GM23338 (cell line): ENCODE measurements at regions not wholly inside any gene's neighbourhood (a gene's known extent, or its start where the extent isn't known, plus 50 kb on each side); places are given as distances from the start of the nearest gene placed in this dataset.

Experiments
- ATAC-seq: fragments of 200-7000 bp; cut with Tn5 transposase; 3 replicates; pipeline ENCODE4 v1.9.1; 2020
- DNase-seq: peaks from one replicate; pipeline ENCODE4 v3.0.0-alpha.2; 2015; ENCODE audit warnings: low spot score
- H2AFZ ChIP-seq: fragments of 200-600 bp; sonication (generic); 2 replicates; pipeline ENCODE4 v1.8.0; 2016; ENCODE audit warnings: antibody characterized with exemption, mild to moderate bottlenecking, moderate library complexity
- H3F3A ChIP-seq: fragments of 200-600 bp; sonication (generic); replicated peaks from 2 replicates; pipeline ENCODE4 v1.8.0; 2017; ENCODE audit warnings: antibody characterized with exemption, mixed run types, low read depth
- H3K27ac ChIP-seq: fragments of 200-600 bp; sonication (generic); 2 replicates; pipeline ENCODE4 v1.6.1; 2016; ENCODE audit warnings: low read depth
- H3K27me3 ChIP-seq: fragments of 200-600 bp; sonication (generic); 2 replicates; pipeline ENCODE4 v1.8.0; 2016; ENCODE audit warnings: mild to moderate bottlenecking, mixed run types, moderate library complexity; ENCODE audit not compliant: insufficient read depth
- H3K36me3 ChIP-seq: fragments of 200-600 bp; sonication (generic); 2 replicates; pipeline ENCODE4 v1.8.0; 2016; ENCODE audit warnings: mild to moderate bottlenecking; ENCODE audit not compliant: insufficient read depth
- H3K4me1 ChIP-seq: fragments of 200-600 bp; sonication (generic); 2 replicates; pipeline ENCODE4 v1.8.0; 2016; ENCODE audit warnings: mild to moderate bottlenecking, moderate library complexity; ENCODE audit not compliant: insufficient read depth
- H3K4me2 ChIP-seq: fragments of 200-600 bp; sonication (generic); 2 replicates; pipeline ENCODE4 v1.7.1; 2017; ENCODE audit warnings: mixed run types
- H3K4me3 ChIP-seq: fragments of 200-600 bp; sonication (generic); 2 replicates; pipeline ENCODE4 v1.6.1; 2016; ENCODE audit warnings: mixed run types
- H3K79me2 ChIP-seq: fragments of 200-600 bp; sonication (generic); replicated peaks from 2 replicates; pipeline ENCODE4 v1.8.0; 2017; ENCODE audit warnings: mild to moderate bottlenecking; ENCODE audit not compliant: insufficient read depth
- H3K9me2 ChIP-seq: fragments of 200-600 bp; sonication (generic); 2 replicates; pipeline ENCODE4 v1.8.0; 2017; ENCODE audit not compliant: insufficient read depth
- H4K20me1 ChIP-seq: fragments of 200-600 bp; sonication (generic); replicated peaks from 2 replicates; pipeline ENCODE4 v1.8.0; 2017; ENCODE audit warnings: mild to moderate bottlenecking; ENCODE audit not compliant: insufficient read depth
- H3K27ac Mint-ChIP-seq: 2 replicates; pipeline ENCODE4 v1.8.0; 2020; ENCODE audit warnings: inconsistent platforms, mild to moderate bottlenecking, moderate library complexity, mixed read lengths
- H3K27me3 Mint-ChIP-seq: 3 replicates; pipeline ENCODE4 v1.8.0; 2022; ENCODE audit warnings: low read depth, mild to moderate bottlenecking, moderate library complexity, mixed read lengths, inconsistent platforms; ENCODE audit not compliant: insufficient read depth, poor library complexity
- H3K36me3 Mint-ChIP-seq: 3 replicates; pipeline ENCODE4 v1.8.0; 2021; ENCODE audit warnings: low read depth, mild to moderate bottlenecking, inconsistent platforms, moderate library complexity, mixed read lengths
- H3K4me1 Mint-ChIP-seq: 3 replicates; pipeline ENCODE4 v1.8.0; 2020; ENCODE audit warnings: mild to moderate bottlenecking, inconsistent platforms, mixed read lengths
- H3K4me3 Mint-ChIP-seq: 3 replicates; pipeline ENCODE4 v1.8.0; 2021; ENCODE audit warnings: moderate library complexity, mild to moderate bottlenecking, inconsistent platforms, mixed read lengths
- H3K9me3 Mint-ChIP-seq: 3 replicates; pipeline ENCODE4 v1.8.0; 2020; ENCODE audit warnings: moderate library complexity, mild to moderate bottlenecking, inconsistent platforms, mixed read lengths
- CREB1 ChIP-seq: fragments of 250-450 bp; sonication (Bioruptor Pico); IDR thresholded peaks from 2 replicates; pipeline ENCODE4 v1.5.0; 2020; ENCODE audit warnings: low read depth, mild to moderate bottlenecking, moderate library complexity
- CTCF ChIP-seq, 2 experiments: fragments of 200-600 bp in 1 of 2; sonication (generic) in 1 of 2; conservative IDR thresholded peaks; 2 replicates each; pipeline versions ENCODE4 v1.5.1 to v1.6.1; 2016 to 2017; ENCODE audit warnings: antibody characterized with exemption in 2 of 2, low read depth in 2 of 2, mild to moderate bottlenecking in 2 of 2, moderate library complexity in 1 of 2
- ETS1 ChIP-seq: IDR thresholded peaks from 2 replicates; pipeline ENCODE4 v1.6.1; 2016; ENCODE audit warnings: antibody characterized with exemption
- EZH2 ChIP-seq: fragments of 200-600 bp; sonication (generic); IDR thresholded peaks from one replicate; pipeline ENCODE4 v1.8.0; 2017; ENCODE audit warnings: antibody characterized with exemption, mild to moderate bottlenecking, low read depth; ENCODE audit not compliant: unreplicated experiment
- EZH2phosphoT487 ChIP-seq: fragments of 200-600 bp; sonication (generic); IDR thresholded peaks from one replicate; pipeline ENCODE4 v1.8.1; 2018; ENCODE audit warnings: antibody characterized with exemption; ENCODE audit not compliant: unreplicated experiment
- JUNB ChIP-seq: IDR thresholded peaks from one replicate; pipeline ENCODE4 v1.6.1; 2016; ENCODE audit warnings: antibody characterized with exemption; ENCODE audit not compliant: unreplicated experiment
- NANOG ChIP-seq: IDR thresholded peaks from 2 replicates; pipeline ENCODE4 v1.6.1; 2016; ENCODE audit warnings: antibody characterized with exemption, borderline replicate concordance
- POLR2AphosphoS5 ChIP-seq: IDR thresholded peaks from 2 replicates; pipeline ENCODE4 v1.6.1; 2016; ENCODE audit warnings: antibody characterized with exemption, low read depth
- STAT1 ChIP-seq: IDR thresholded peaks from one replicate; pipeline ENCODE4 v1.6.1; 2016; ENCODE audit warnings: antibody characterized with exemption; ENCODE audit not compliant: unreplicated experiment
- ZNF114 ChIP-seq: fragments of 250-450 bp; sonication (Bioruptor Pico); IDR thresholded peaks from 2 replicates; pipeline ENCODE4 v1.5.0; 2020; ENCODE audit warnings: mild to moderate bottlenecking, moderate library complexity
- ZNF331 ChIP-seq: fragments of 250-450 bp; sonication (Bioruptor Pico); IDR thresholded peaks from 2 replicates; pipeline ENCODE4 v1.5.0; 2020; ENCODE audit warnings: low read depth, mild to moderate bottlenecking, moderate library complexity
- ZNF462 ChIP-seq: fragments of 250-450 bp; sonication (Bioruptor Pico); IDR thresholded peaks from 2 replicates; pipeline ENCODE4 v1.5.0; 2020; ENCODE audit warnings: mild to moderate bottlenecking, moderate library complexity
- TF ChIP-seq, protein P1 (sequence below): IDR thresholded peaks from one replicate; pipeline ENCODE4 v1.6.1; 2018; ENCODE audit warnings: antibody characterized with exemption; ENCODE audit not compliant: unreplicated experiment

GRCh38 chr2:9755008-9755407 is 88.3 kb upstream of the TAF1B start:
- H3K4me2 ChIP-seq, result no peak overlapping the region
- H3K4me1 Mint-ChIP-seq, result peaks cover 52% of the 10 kb centered on the region
- no peaks in the 10 kb centered on the region for H3K9me2 ChIP-seq

More at GRCh38 chr2:9755008-9755407, 88.3 kb upstream of the TAF1B start:
- no peak for TF ChIP-seq ZNF331
- no peak for TF ChIP-seq ZNF462 (CRISPR knock-in tag)
- TF ChIP-seq JUNB, result no peak
- TF ChIP-seq ZNF114, result no peak
- TF ChIP-seq POLR2AphosphoS5, result no peak
- TF ChIP-seq EZH2phosphoT487, result no peak
- TF ChIP-seq CREB1, result no peak
- TF ChIP-seq CTCF (conservative IDR thresholded peaks at IDR 0.05; ENCODE audit: low read depth in 2 of 2), result no peak
- TF ChIP-seq NANOG, result no peak
- no peak for TF ChIP-seq STAT1
- TF ChIP-seq ETS1, result no peak
- no peak for TF ChIP-seq EZH2
- TF ChIP-seq, protein P1, sequence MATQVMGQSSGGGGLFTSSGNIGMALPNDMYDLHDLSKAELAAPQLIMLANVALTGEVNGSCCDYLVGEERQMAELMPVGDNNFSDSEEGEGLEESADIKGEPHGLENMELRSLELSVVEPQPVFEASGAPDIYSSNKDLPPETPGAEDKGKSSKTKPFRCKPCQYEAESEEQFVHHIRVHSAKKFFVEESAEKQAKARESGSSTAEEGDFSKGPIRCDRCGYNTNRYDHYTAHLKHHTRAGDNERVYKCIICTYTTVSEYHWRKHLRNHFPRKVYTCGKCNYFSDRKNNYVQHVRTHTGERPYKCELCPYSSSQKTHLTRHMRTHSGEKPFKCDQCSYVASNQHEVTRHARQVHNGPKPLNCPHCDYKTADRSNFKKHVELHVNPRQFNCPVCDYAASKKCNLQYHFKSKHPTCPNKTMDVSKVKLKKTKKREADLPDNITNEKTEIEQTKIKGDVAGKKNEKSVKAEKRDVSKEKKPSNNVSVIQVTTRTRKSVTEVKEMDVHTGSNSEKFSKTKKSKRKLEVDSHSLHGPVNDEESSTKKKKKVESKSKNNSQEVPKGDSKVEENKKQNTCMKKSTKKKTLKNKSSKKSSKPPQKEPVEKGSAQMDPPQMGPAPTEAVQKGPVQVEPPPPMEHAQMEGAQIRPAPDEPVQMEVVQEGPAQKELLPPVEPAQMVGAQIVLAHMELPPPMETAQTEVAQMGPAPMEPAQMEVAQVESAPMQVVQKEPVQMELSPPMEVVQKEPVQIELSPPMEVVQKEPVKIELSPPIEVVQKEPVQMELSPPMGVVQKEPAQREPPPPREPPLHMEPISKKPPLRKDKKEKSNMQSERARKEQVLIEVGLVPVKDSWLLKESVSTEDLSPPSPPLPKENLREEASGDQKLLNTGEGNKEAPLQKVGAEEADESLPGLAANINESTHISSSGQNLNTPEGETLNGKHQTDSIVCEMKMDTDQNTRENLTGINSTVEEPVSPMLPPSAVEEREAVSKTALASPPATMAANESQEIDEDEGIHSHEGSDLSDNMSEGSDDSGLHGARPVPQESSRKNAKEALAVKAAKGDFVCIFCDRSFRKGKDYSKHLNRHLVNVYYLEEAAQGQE, result no peak
- H2AFZ ChIP-seq, result no peak overlapping the region
- peaks cover 14% of the 10 kb centered on the region for H3K4me1 ChIP-seq
- Mint-ChIP-seq H3K27ac (no peak overlapping the region), H3K36me3 (no peaks in the 10 kb centered on the region), H3K27me3 (peaks cover 22% of the 10 kb centered on the region), H3K9me3 (no peaks in the 10 kb centered on the region), H3K4me3 (no peak overlapping the region)
- H3K36me3 ChIP-seq, result no peaks in the 10 kb centered on the region
- no peaks in the 10 kb centered on the region for H4K20me1 ChIP-seq
- H3F3A ChIP-seq, result no peaks in the 10 kb centered on the region
- no peak for DNase-seq
- no peaks in the 10 kb centered on the region for H3K79me2 ChIP-seq
- H3K4me3 ChIP-seq, result no peak overlapping the region
- H3K27me3 ChIP-seq, result no peaks in the 10 kb centered on the region
- H3K27ac ChIP-seq, result no peak overlapping the region
- no peak for ATAC-seq
